ENCODE measurements at regions not wholly inside any gene's neighbourhood (a gene's known extent, or its start where the extent isn't known, plus 50 kb on each side); places are given as distances from the start of the nearest gene placed in this dataset.

- TF ChIP-seq CHD7 (IDR thresholded peaks at IDR 0.05; ENCODE audit: insufficient replicate concordance, low read length) (no peak), ZNF274 (IDR thresholded peaks at IDR 0.05; ENCODE audit: borderline replicate concordance, extremely low read depth, low read length) (no peak), NRF1 (IDR thresholded peaks at IDR 0.05; ENCODE audit: low read depth, low read length) (no peak), MAFK (IDR thresholded peaks at IDR 0.05; ENCODE audit: low read depth, low read length) (no peak)
Measured at GRCh38 chr12:125531574-125531973, 466.3 kb downstream of the AACS start (continued).
